ENCODE measurements at regions not wholly inside any gene's neighbourhood (a gene's known extent, or its start where the extent isn't known, plus 50 kb on each side); places are given as distances from the start of the nearest gene placed in this dataset.

- Histone ChIP-seq H3K36me3 (ENCODE audit: control insufficient read depth, insufficient read depth, low read length) (no peaks in the 10 kb centered on the region), H3K4me3 (no peak overlapping the region), H3K9ac (ENCODE audit: insufficient read depth in 1 of 2, low read depth in 2 of 2, low read length in 2 of 2) (no peak overlapping the region), H3K27me3 (ENCODE audit: control insufficient read depth in 2 of 2, insufficient read depth in 2 of 2, low read length in 2 of 2) (no peaks in the 10 kb centered on the region), H3K4me2 (ENCODE audit: insufficient read depth, low read length) (no peak overlapping the region), H4K20me1 (replicated peaks; ENCODE audit: control insufficient read depth, insufficient read depth, low read length) (no peaks in the 10 kb centered on the region), H3K4me1 (replicated peaks in 1 of 2; ENCODE audit: control insufficient read depth in 2 of 2, insufficient read depth in 2 of 2, low read length in 2 of 2) (no peaks in the 10 kb centered on the region), H3K79me2 (ENCODE audit: control insufficient read depth, insufficient read depth, low read length) (no peaks in the 10 kb centered on the region), H3K27ac (ENCODE audit: extremely low read depth, low read depth, low read length) (no peak overlapping the region), H3K9me1 (ENCODE audit: control insufficient read depth, insufficient read depth, low read length) (no peaks in the 10 kb centered on the region), H3K9me3 (replicated peaks; ENCODE audit: control insufficient read depth, insufficient read depth, low read depth, low read length) (no peaks in the 10 kb centered on the region), H2AFZ (ENCODE audit: low read depth, low read length) (no peak overlapping the region)
- FAIRE-seq = no peak
- in situ Hi-C loops (cut with MboI) = no loop called here
- CTCF ChIA-PET (ENCODE audit: low intra/inter-chr PET ratio) = no interaction called here
- no peak for ATAC-seq
- no peak for DNase-seq (ENCODE audit: extremely low read depth in 1 of 4, low spot score in 3 of 4)
- intact Hi-C loops (cut with micrococcal nuclease) = no loop called here
- BruUV-seq (replicated peaks) = no TSS peak
- POLR2A ChIA-PET = no interaction called here
- no peak for TF ChIP-seq HDGF (IDR thresholded peaks at IDR 0.05)
- no peak for TF ChIP-seq GTF2E2 (tag; IDR thresholded peaks at IDR 0.05)
- TF ChIP-seq SOX6 (IDR thresholded peaks at IDR 0.05) = no peak
- TF ChIP-seq SNAPC5 (CRISPR knock-in tag; IDR thresholded peaks at IDR 0.05) = no peak
- TF ChIP-seq CREB5 (CRISPR knock-in tag; IDR thresholded peaks at IDR 0.05) = no peak
- no peak for TF ChIP-seq HBP1 (CRISPR knock-in tag; IDR thresholded peaks at IDR 0.05)
- no peak for TF ChIP-seq EZH2 (IDR thresholded peaks at IDR 0.05; ENCODE audit: borderline replicate concordance, low read depth, low read length)
- no peak for TF ChIP-seq ARID2 (IDR thresholded peaks at IDR 0.05)
- TF ChIP-seq CLOCK (CRISPR knock-in tag; IDR thresholded peaks at IDR 0.05; ENCODE audit: borderline replicate concordance) = no peak
- TF ChIP-seq ZNF282 (CRISPR knock-in tag; IDR thresholded peaks at IDR 0.05) = no peak
- no peak for TF ChIP-seq MXI1 (IDR thresholded peaks at IDR 0.05; ENCODE audit: low read depth, low read length)
- TF ChIP-seq RFX1 (IDR thresholded peaks at IDR 0.05) = no peak
- no peak for TF ChIP-seq ERF (CRISPR knock-in tag; IDR thresholded peaks at IDR 0.05)
- TF ChIP-seq HDAC6 (IDR thresholded peaks at IDR 0.05; ENCODE audit: low read depth, low read length) = no peak
- no peak for TF ChIP-seq TCF7L2 (IDR thresholded peaks at IDR 0.05; ENCODE audit: low read depth, low read length)
- no peak for TF ChIP-seq MAX (CRISPR knock-in tag; IDR thresholded peaks at IDR 0.05)
- TF ChIP-seq ZNF184 (CRISPR knock-in tag; IDR thresholded peaks at IDR 0.05) = no peak
- no peak for TF ChIP-seq SIN3B (IDR thresholded peaks at IDR 0.05; ENCODE audit: low read depth)
These were observed 225.3 kb upstream of the FAM83B start for GRCh38 chr6:54621285-54621684.
